HEK293 (cell line): ENCODE measurements at regions not wholly inside any gene's neighbourhood (a gene's known extent, or its start where the extent isn't known, plus 50 kb on each side); places are given as distances from the start of the nearest gene placed in this dataset.

ENCODE experiments used
- CTCF ChIA-PET: fragments of 350-600 bp; formaldehyde crosslinking; extraction: SDS; loops from one replicate; lab custom pipeline; 2021; ENCODE audit warnings: antibody characterized with exemption; lab: Yijun Ruan, JAX
- POLR2A ChIA-PET: fragments of 300-600 bp; formaldehyde crosslinking; extraction: SDS; loops from one replicate; lab custom pipeline; 2020; ENCODE audit warnings: antibody characterized with exemption, inconsistent platforms; lab: Yijun Ruan, JAX
- H3K27ac ChIP-seq: fragments of 200-500 bp; sonication (Bioruptor generic); 2 replicates; pipeline ENCODE4 v1.5.1; 2014; ENCODE audit warnings: low read depth, low read length, control low read depth, inconsistent platforms; ENCODE audit errors: extremely low read depth
- H3K36me3 ChIP-seq, 2 experiments: fragments of 200-500 bp in 1 of 2; sonication (Bioruptor generic) in 1 of 2; 1 replicate in 1 of 2; 2 replicates in 1 of 2; pipeline ENCODE4 v1.5.1; 2014 to 2017; ENCODE audit warnings: inconsistent platforms in 2 of 2, low read length in 2 of 2; ENCODE audit not compliant: control insufficient read depth in 2 of 2, insufficient read depth in 1 of 2
- H3K4me1 ChIP-seq: fragments of 200-500 bp; sonication (Bioruptor generic); 2 replicates; pipeline ENCODE4 v1.5.1; 2014; ENCODE audit warnings: mild to moderate bottlenecking, low read length, inconsistent platforms; ENCODE audit not compliant: control insufficient read depth, insufficient read depth
- H3K4me3 ChIP-seq: 2 replicates; pipeline ENCODE4 v1.5.1; 2011; ENCODE audit warnings: low read depth, mild to moderate bottlenecking, control low read depth, low read length, moderate library complexity
- H3K9me3 ChIP-seq: fragments of 200-500 bp; sonication (Bioruptor generic); 2 replicates; pipeline ENCODE4 v1.5.1; 2014; ENCODE audit warnings: low read depth, low read length, inconsistent platforms; ENCODE audit not compliant: control insufficient read depth, insufficient read depth
- GLI4 ChIP-seq: fragments of 450-650 bp; formaldehyde crosslinking; IDR thresholded peaks from 2 replicates; pipeline ENCODE4 v1.5.1; 2016; ENCODE audit warnings: missing biosample characterization, missing genetic modification characterization
- GLIS1 ChIP-seq: fragments of 450-650 bp; formaldehyde crosslinking; IDR thresholded peaks from 2 replicates; pipeline ENCODE4 v1.5.1; 2016; ENCODE audit warnings: missing biosample characterization, missing genetic modification characterization
- HOXC10 ChIP-seq: sonication (generic); formaldehyde crosslinking; IDR thresholded peaks from 2 replicates; pipeline ENCODE4 v1.8.1; 2023; ENCODE audit warnings: mild to moderate bottlenecking, missing genetic modification reagents
- PATZ1 ChIP-seq: fragments of 450-650 bp; formaldehyde crosslinking; IDR thresholded peaks from 2 replicates; pipeline ENCODE4 v1.5.1; 2016; ENCODE audit warnings: missing biosample characterization, missing genetic modification characterization
- SALL2 ChIP-seq: fragments of 450-650 bp; formaldehyde crosslinking; IDR thresholded peaks from 2 replicates; pipeline ENCODE4 v1.5.0; 2017; ENCODE audit warnings: missing biosample characterization, mild to moderate bottlenecking, missing genetic modification characterization, borderline replicate concordance
- ZBTB6 ChIP-seq: fragments of 450-650 bp; formaldehyde crosslinking; IDR thresholded peaks from 2 replicates; pipeline ENCODE4 v1.5.1; 2017; ENCODE audit warnings: missing biosample characterization, missing genetic modification characterization
- ZBTB8A ChIP-seq: fragments of 450-650 bp; formaldehyde crosslinking; IDR thresholded peaks from 2 replicates; pipeline ENCODE4 v1.5.1; 2016; ENCODE audit warnings: missing biosample characterization, missing genetic modification characterization
- ZFP3 ChIP-seq: fragments of 450-650 bp; formaldehyde crosslinking; IDR thresholded peaks from 2 replicates; pipeline ENCODE4 v1.5.1; 2016; ENCODE audit warnings: low read depth, missing biosample characterization, missing genetic modification characterization
- ZNF138 ChIP-seq: fragments of 450-650 bp; formaldehyde crosslinking; IDR thresholded peaks from 2 replicates; pipeline ENCODE4 v1.5.1; 2016; ENCODE audit warnings: missing biosample characterization, missing genetic modification characterization, borderline replicate concordance
- ZNF184 ChIP-seq: fragments of 450-650 bp; IDR thresholded peaks from 2 replicates; pipeline ENCODE4 v1.5.1; 2018; ENCODE audit warnings: missing biosample characterization, mild to moderate bottlenecking, missing genetic modification characterization
- ZNF280C ChIP-seq: fragments of 450-650 bp; formaldehyde crosslinking; IDR thresholded peaks from 2 replicates; pipeline ENCODE4 v1.5.1; 2016; ENCODE audit warnings: missing biosample characterization, missing genetic modification characterization
- ZNF302 ChIP-seq: fragments of 450-650 bp; formaldehyde crosslinking; IDR thresholded peaks from 2 replicates; pipeline ENCODE4 v1.5.1; 2016; ENCODE audit warnings: missing biosample characterization, missing genetic modification characterization, low read depth
- ZNF311 ChIP-seq: fragments of 450-650 bp; formaldehyde crosslinking; IDR thresholded peaks from 2 replicates; pipeline ENCODE4 v1.5.1; 2017; ENCODE audit warnings: missing biosample characterization, missing genetic modification characterization, borderline replicate concordance
- ZNF362 ChIP-seq: fragments of 450-650 bp; formaldehyde crosslinking; IDR thresholded peaks from 2 replicates; pipeline ENCODE4 v1.5.1; 2016; ENCODE audit warnings: missing biosample characterization, missing genetic modification characterization
- ZNF366 ChIP-seq: fragments of 450-650 bp; formaldehyde crosslinking; conservative IDR thresholded peaks from 2 replicates; pipeline ENCODE4 v1.5.1; 2016; ENCODE audit warnings: missing biosample characterization, missing genetic modification characterization
- ZNF423 ChIP-seq: fragments of 450-650 bp; formaldehyde crosslinking; IDR thresholded peaks from 2 replicates; pipeline ENCODE4 v1.5.1; 2016; ENCODE audit warnings: missing biosample characterization, missing genetic modification characterization
- ZNF624 ChIP-seq: fragments of 450-650 bp; formaldehyde crosslinking; IDR thresholded peaks from 2 replicates; pipeline ENCODE4 v1.5.1; 2017; ENCODE audit warnings: missing biosample characterization, missing genetic modification characterization
- ZNF639 ChIP-seq: fragments of 450-650 bp; formaldehyde crosslinking; IDR thresholded peaks from 2 replicates; pipeline ENCODE4 v1.5.1; 2016; ENCODE audit warnings: missing biosample characterization, missing genetic modification characterization
- ZNF654 ChIP-seq: fragments of 450-650 bp; formaldehyde crosslinking; IDR thresholded peaks from 2 replicates; pipeline ENCODE4 v1.5.1; 2016; ENCODE audit warnings: low read depth, missing biosample characterization, missing genetic modification characterization

GRCh38 chr2:42847596-42848151 is 55.3 kb upstream of the HAAO start:
- Histone ChIP-seq H3K4me3 (no peak overlapping the region), H3K9me3 (no peaks in the 10 kb centered on the region), H3K4me1 (peaks cover 6% of the 10 kb centered on the region; the same call in 1 of the 2 replicates), H3K36me3 (no peaks in the 10 kb centered on the region), H3K27ac (no peak overlapping the region)
- no peak for TF ChIP-seq GLIS1 (tag by site-specific recombination)
- TF ChIP-seq ZNF423 (tag by site-specific recombination), result no peak
- TF ChIP-seq ZNF138 (tag by site-specific recombination), result no peak
- TF ChIP-seq ZNF302 (tag by site-specific recombination), result no peak
- TF ChIP-seq ZFP3 (tag by site-specific recombination), result no peak
- TF ChIP-seq ZNF184 (tag by site-specific recombination), result no peak
- TF ChIP-seq HOXC10 (CRISPR knock-in tag), result no peak
- TF ChIP-seq SALL2 (tag by site-specific recombination), result no peak
- TF ChIP-seq ZNF280C, result no peak
- TF ChIP-seq ZNF362 (tag by site-specific recombination), result no peak
- no peak for TF ChIP-seq ZNF639 (tag by site-specific recombination)
- TF ChIP-seq ZBTB6 (tag by site-specific recombination), result no peak
- TF ChIP-seq ZNF311 (tag by site-specific recombination), result no peak
- TF ChIP-seq GLI4 (tag by site-specific recombination), result no peak
- TF ChIP-seq PATZ1 (tag by site-specific recombination), result no peak
- TF ChIP-seq ZBTB8A (tag by site-specific recombination), result no peak
- no peak for TF ChIP-seq ZNF366 (tag by site-specific recombination)
- no peak for TF ChIP-seq ZNF654 (tag by site-specific recombination)
- TF ChIP-seq ZNF624 (tag by site-specific recombination), result no peak
- ChIA-PET CTCF (interaction anchor here (0.6 to 4.2 kb wide), 4 partner anchors 12 to 765 kb away, joined by 4 to 24 read pairs (median 12); no protein-coding TSS in a partner anchor), POLR2A (interaction anchor here (0.7 kb wide), 1 partner anchor 347 kb away, joined by 8 read pairs; no protein-coding TSS in a partner anchor)
